ENCODE measurements at regions not wholly inside any gene's neighbourhood (a gene's known extent, or its start where the extent isn't known, plus 50 kb on each side); places are given as distances from the start of the nearest gene placed in this dataset.

DNA sequence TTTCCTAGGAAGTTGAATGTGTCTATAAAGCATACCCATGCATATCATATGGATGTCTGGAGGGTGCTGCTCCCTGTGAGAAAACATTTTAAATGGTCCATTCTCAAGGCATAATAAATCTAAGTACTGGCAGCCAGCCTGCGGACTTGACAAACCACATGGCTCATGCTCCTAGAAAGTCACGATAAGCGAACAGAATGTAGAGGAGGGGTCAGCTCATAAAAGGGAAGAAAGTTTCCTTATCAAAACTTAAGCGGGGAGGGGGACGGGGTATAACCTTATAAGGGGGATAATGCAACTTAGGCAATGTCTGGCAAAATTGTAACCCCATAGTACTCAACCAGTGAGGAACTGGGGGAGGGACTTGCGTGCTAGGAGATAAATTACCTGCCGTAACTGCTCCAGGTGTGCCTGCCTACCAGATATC, 159.8 kb upstream of the LMCD1 start:
- TF ChIP-seq POLR2AphosphoS5 (IDR thresholded peaks at IDR 0.05) (no peak), EP300 (IDR thresholded peaks at IDR 0.05) (no peak), POLR2A (IDR thresholded peaks at IDR 0.05) (no peak)
- TF ChIP-seq, protein P1, sequence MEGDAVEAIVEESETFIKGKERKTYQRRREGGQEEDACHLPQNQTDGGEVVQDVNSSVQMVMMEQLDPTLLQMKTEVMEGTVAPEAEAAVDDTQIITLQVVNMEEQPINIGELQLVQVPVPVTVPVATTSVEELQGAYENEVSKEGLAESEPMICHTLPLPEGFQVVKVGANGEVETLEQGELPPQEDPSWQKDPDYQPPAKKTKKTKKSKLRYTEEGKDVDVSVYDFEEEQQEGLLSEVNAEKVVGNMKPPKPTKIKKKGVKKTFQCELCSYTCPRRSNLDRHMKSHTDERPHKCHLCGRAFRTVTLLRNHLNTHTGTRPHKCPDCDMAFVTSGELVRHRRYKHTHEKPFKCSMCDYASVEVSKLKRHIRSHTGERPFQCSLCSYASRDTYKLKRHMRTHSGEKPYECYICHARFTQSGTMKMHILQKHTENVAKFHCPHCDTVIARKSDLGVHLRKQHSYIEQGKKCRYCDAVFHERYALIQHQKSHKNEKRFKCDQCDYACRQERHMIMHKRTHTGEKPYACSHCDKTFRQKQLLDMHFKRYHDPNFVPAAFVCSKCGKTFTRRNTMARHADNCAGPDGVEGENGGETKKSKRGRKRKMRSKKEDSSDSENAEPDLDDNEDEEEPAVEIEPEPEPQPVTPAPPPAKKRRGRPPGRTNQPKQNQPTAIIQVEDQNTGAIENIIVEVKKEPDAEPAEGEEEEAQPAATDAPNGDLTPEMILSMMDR (IDR thresholded peaks at IDR 0.05): no peak
- DNase-seq (no peak), ATAC-seq (ENCODE audit: low FRiP score in 2 of 2) (no peak)
- Histone ChIP-seq H3K4me3 (no peak overlapping the region), H3K27ac (no peak overlapping the region), H3K9me3 (peaks cover 0 to 12% (median 5%) of the 10 kb centered on the region in 4 donors), H3K27me3 (no peaks in the 10 kb centered on the region), H3K36me3 (no peaks in the 10 kb centered on the region), H3K4me1 (no peaks in the 10 kb centered on the region)
- WGBS, 2 donors: 32 to 68% methylated on average over 7 of the region's 7 CpGs

DNA sequence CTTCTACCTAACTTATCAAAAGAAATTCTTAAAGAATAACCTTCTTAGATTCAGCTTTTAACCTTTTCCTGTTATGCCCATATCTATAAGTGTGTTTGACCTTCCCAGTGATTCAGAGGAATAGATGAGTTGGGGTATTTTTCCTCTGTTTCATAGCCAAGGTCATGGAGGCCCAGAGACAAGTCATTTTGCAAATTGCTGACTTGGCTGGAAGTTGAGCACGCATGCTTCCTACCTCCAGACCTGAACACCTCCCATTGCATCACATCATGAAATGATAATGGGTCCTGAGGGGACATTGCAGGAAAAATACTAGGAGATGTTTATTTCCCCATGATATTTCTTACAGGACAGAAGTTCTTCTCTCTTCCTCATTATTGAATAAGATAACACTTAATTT, 158.6 kb upstream of the LMCD1 start:
- WGBS, 2 donors: 85 to 90% methylated on average over 1 of the region's 1 CpG
- no peak for DNase-seq
- ATAC-seq (ENCODE audit: low FRiP score in 2 of 2): no peak
- H3K4me3 ChIP-seq: no peak overlapping the region
- H3K27me3 ChIP-seq: no peaks in the 10 kb centered on the region
- H3K9me3 ChIP-seq: peaks cover 0 to 12% (median 5%) of the 10 kb centered on the region in 4 donors
- TF ChIP-seq POLR2A (IDR thresholded peaks at IDR 0.05) (no peak), POLR2AphosphoS5 (IDR thresholded peaks at IDR 0.05) (no peak), EP300 (IDR thresholded peaks at IDR 0.05) (no peak)
- TF ChIP-seq, protein P1 (IDR thresholded peaks at IDR 0.05): no peak
- H3K4me1 ChIP-seq: no peaks in the 10 kb centered on the region
- H3K27ac ChIP-seq: no peak overlapping the region
- H3K36me3 ChIP-seq: no peaks in the 10 kb centered on the region

DNA sequence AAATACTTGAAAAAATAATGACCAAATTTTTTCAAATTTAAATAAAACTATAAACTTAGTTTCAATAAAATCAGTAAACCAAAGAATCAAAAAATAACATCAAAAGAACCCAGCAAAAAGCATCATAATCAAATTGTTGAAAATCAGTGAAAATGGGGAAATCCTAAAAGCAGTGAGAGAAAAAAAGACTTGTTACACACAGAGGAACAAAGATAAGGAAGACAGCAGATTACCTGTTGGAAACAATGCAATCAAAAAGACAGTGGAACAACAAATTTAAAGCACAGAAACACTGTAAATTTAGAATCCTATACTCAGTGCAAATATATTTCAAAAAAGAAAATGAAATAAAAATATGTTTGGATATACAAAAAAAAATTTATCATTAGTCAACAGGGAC, 156.2 kb upstream of the LMCD1 start:
- no peak for DNase-seq
- no peak for ATAC-seq (ENCODE audit: low FRiP score in 2 of 2)
- Histone ChIP-seq H3K4me1 (no peaks in the 10 kb centered on the region), H3K9me3 (peaks cover 0 to 12% (median 5%) of the 10 kb centered on the region in 4 donors), H3K4me3 (no peak overlapping the region), H3K36me3 (no peaks in the 10 kb centered on the region), H3K27me3 (no peaks in the 10 kb centered on the region), H3K27ac (no peak overlapping the region)
- TF ChIP-seq, protein P1 (IDR thresholded peaks at IDR 0.05): no peak
- TF ChIP-seq POLR2AphosphoS5 (IDR thresholded peaks at IDR 0.05) (no peak), POLR2A (IDR thresholded peaks at IDR 0.05) (no peak), EP300 (IDR thresholded peaks at IDR 0.05) (no peak)

DNA sequence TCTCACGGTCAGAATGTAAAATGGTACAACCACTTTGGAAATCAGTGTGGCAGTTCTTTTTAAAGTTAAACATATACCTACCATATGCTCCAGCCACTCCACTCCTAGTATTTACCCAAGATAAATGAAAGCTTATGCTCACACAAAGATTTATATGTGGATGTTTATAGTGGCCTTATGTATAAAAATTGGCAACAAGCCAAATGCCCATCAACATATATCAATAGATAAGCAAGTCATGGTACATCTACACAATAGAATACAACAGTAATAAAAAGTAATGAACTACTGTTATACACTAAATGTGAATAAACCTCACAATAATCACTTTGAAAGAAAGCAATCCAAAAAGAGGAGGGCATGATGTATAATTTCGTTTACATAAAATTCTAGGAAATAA, 153.5 kb upstream of the LMCD1 start:
- Histone ChIP-seq H3K27ac (no peak overlapping the region), H3K27me3 (no peaks in the 10 kb centered on the region), H3K4me1 (no peaks in the 10 kb centered on the region), H3K36me3 (no peaks in the 10 kb centered on the region), H3K4me3 (no peak overlapping the region), H3K9me3 (peaks cover 0 to 12% (median 5%) of the 10 kb centered on the region in 4 donors)
- DNase-seq (no peak), ATAC-seq (ENCODE audit: low FRiP score in 2 of 2) (no peak)
- TF ChIP-seq EP300 (IDR thresholded peaks at IDR 0.05): no peak
- TF ChIP-seq POLR2AphosphoS5 (IDR thresholded peaks at IDR 0.05): no peak
- TF ChIP-seq, protein P1 (IDR thresholded peaks at IDR 0.05): no peak
- no peak for TF ChIP-seq POLR2A (IDR thresholded peaks at IDR 0.05)
- WGBS, 2 donors: 77 to 78% methylated on average over 2 of the region's 2 CpGs

DNA sequence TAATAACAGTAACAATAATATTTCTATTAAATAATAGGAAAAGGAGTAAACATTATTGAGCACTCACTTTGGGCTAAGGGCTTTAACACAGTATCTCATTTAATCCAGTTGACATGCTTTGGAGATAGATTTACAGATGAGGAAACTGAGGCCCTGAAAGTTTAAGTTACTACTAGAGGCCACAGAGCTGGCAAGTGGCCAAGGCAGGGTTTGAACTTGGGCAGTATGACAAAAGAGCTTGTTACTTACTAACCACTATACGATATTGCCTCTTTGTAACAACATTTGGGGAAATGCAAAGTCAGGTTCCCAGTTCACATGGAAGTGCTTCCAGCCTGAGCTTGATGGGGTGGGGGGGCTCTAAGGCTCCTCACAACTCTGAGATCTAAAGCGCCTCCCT, 149.1 kb upstream of the LMCD1 start:
- DNase-seq (no peak), ATAC-seq (ENCODE audit: low FRiP score in 2 of 2) (no peak)
- no peaks in the 10 kb centered on the region for H3K9me3 ChIP-seq
- no peaks in the 10 kb centered on the region for H3K27me3 ChIP-seq
- WGBS, 2 donors: 85 to 88% methylated on average over 2 of the region's 2 CpGs
- TF ChIP-seq EP300 (IDR thresholded peaks at IDR 0.05) (no peak), POLR2AphosphoS5 (IDR thresholded peaks at IDR 0.05) (no peak), POLR2A (IDR thresholded peaks at IDR 0.05) (no peak)
- TF ChIP-seq, protein P1 (IDR thresholded peaks at IDR 0.05): no peak
- H3K36me3 ChIP-seq: no peaks in the 10 kb centered on the region
- H3K4me3 ChIP-seq: no peak overlapping the region
- peaks cover 0 to 8% (median 1%) of the 10 kb centered on the region in 4 donors for H3K4me1 ChIP-seq
- no peak overlapping the region for H3K27ac ChIP-seq

Measured in upper lobe of left lung (tissue), 6 donors.